ENCODE measurements at regions not wholly inside any gene's neighbourhood (a gene's known extent, or its start where the extent isn't known, plus 50 kb on each side); places are given as distances from the start of the nearest gene placed in this dataset.

DNA sequence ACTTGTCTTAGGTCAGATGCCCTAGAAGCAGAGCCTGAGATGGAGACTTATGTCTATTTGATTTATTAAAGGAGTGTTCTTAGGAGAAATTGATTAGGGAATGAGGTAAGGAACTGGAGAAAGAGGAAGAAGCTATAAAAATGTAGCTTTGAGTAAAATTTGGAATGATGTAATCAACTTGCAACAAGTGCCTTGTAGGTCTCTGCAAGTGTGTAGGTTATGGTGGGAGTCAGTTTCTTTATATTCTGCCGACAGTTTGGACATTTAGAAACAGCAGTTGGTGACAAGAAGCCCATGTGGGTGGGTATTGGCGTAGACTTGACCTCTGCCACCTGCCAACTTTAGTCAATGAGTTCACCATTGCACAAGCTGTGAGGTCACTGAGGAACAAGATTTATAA, 986.5 kb downstream of the CDH18 start:
- TF ChIP-seq, protein P1, sequence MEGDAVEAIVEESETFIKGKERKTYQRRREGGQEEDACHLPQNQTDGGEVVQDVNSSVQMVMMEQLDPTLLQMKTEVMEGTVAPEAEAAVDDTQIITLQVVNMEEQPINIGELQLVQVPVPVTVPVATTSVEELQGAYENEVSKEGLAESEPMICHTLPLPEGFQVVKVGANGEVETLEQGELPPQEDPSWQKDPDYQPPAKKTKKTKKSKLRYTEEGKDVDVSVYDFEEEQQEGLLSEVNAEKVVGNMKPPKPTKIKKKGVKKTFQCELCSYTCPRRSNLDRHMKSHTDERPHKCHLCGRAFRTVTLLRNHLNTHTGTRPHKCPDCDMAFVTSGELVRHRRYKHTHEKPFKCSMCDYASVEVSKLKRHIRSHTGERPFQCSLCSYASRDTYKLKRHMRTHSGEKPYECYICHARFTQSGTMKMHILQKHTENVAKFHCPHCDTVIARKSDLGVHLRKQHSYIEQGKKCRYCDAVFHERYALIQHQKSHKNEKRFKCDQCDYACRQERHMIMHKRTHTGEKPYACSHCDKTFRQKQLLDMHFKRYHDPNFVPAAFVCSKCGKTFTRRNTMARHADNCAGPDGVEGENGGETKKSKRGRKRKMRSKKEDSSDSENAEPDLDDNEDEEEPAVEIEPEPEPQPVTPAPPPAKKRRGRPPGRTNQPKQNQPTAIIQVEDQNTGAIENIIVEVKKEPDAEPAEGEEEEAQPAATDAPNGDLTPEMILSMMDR (IDR thresholded peaks at IDR 0.05), result no peak
- no peak for TF ChIP-seq ZFX (IDR thresholded peaks at IDR 0.05; ENCODE audit: borderline replicate concordance)
- H3K27ac ChIP-seq, result no peak overlapping the region

DNA sequence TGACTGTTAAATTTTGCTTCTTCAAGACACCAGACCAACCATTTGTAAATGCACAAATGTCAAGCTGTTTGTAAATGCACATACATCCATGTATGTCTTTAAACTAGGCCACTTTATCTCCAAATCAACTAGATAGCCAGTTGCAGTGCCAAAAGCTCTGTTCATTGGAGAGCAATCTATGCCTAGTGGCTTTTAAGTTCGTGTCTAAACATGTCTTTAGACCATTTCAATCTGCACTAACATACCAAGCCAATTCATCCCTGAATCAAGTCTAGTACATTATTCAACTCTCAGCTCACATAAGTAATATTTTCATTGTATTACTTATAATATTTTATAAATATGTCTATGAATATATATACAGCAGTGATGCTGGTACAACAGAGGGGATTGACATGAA, 985.9 kb downstream of the CDH18 start:
- no peak overlapping the region for H3K27ac ChIP-seq
- TF ChIP-seq, protein P1 (IDR thresholded peaks at IDR 0.05), result no peak
- no peak for TF ChIP-seq ZFX (IDR thresholded peaks at IDR 0.05; ENCODE audit: borderline replicate concordance)

DNA sequence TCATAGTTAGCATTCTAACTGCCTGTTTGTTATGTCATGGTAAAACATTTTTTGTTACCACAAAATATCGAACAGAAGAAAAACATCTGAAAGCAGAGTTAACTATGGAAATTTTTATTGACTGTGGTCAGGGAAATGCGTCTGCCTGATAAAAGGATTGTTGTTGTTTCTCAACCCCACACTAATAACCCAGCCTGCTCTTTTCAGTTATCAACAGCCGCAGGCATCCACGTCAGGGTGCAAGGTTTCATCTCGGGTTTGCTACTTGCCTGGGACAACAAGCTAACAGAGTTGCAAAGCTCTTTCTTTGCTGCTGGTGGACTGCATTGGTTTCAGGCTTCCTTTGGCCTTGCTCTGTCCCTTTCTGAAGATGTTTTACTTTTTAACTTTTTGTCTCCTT, 969.2 kb downstream of the CDH18 start:
- TF ChIP-seq, protein P1 (IDR thresholded peaks at IDR 0.05), result no peak
- no peak for TF ChIP-seq ZFX (IDR thresholded peaks at IDR 0.05; ENCODE audit: borderline replicate concordance)
- no peak overlapping the region for H3K27ac ChIP-seq

DNA sequence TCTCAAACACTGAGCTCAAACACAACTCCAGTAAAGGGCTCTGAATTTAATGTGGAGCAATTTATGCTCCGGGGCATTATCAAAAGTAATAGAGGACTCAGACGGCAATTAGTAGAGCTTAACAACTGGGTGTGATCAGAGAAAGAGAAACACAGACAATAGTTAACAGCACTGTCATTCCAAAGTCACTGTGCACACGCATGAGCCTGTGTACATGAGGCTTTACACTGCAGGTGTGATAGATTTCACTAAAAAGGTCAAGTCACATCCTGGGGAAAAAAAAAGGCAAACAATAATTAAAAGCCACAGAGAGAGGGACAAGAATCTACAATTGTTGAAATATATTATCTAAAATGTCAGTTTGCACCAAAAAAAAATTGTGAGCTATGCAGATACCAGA, 956.5 kb downstream of the CDH18 start:
- H3K27ac ChIP-seq, result no peak overlapping the region
- TF ChIP-seq, protein P1 (IDR thresholded peaks at IDR 0.05), result no peak
- TF ChIP-seq ZFX (IDR thresholded peaks at IDR 0.05; ENCODE audit: borderline replicate concordance), result no peak

DNA sequence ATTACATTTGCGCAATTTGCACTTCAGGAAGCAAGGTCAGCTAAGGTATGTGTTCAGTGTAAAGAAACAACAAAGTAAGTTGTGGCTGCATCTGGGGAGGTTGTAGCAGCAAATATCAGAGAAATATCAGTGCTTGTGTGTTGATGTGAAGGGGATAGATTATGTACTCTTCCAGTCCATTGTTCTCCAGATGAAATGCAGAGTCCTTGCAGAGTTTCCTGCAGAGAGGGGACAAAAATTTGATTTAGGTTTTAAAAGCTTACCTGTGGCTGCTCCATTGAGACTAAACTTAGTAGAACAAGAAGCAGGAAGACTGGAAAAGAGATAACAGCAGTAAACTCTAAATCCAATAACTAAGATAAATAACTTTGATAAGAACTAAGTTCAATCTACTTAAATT, 952.2 kb downstream of the CDH18 start:
- no peak overlapping the region for H3K27ac ChIP-seq
- TF ChIP-seq, protein P1 (IDR thresholded peaks at IDR 0.05), result no peak
- TF ChIP-seq ZFX (IDR thresholded peaks at IDR 0.05; ENCODE audit: borderline replicate concordance), result no peak

DNA sequence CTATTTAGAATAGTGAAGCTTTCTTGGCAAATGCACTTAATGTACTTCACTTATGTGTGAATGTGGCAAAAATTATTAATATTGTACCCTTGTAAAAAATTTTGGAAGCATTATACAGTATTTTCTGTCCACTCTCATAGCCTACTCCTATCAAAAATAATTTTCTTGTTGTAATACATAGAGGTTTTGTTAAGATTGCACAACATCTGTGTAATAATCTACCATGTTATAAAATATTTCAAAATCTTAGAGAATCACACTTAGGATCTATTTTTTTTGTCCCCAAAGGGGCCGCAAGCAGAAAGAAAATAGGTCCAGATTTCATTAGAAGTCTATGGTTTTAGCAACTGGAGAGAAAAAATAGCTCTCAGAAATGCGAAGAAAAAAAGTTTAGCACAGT, 945.9 kb downstream of the CDH18 start:
- no peak for TF ChIP-seq ZFX (IDR thresholded peaks at IDR 0.05; ENCODE audit: borderline replicate concordance)
- TF ChIP-seq, protein P1 (IDR thresholded peaks at IDR 0.05), result no peak
- no peak overlapping the region for H3K27ac ChIP-seq

DNA sequence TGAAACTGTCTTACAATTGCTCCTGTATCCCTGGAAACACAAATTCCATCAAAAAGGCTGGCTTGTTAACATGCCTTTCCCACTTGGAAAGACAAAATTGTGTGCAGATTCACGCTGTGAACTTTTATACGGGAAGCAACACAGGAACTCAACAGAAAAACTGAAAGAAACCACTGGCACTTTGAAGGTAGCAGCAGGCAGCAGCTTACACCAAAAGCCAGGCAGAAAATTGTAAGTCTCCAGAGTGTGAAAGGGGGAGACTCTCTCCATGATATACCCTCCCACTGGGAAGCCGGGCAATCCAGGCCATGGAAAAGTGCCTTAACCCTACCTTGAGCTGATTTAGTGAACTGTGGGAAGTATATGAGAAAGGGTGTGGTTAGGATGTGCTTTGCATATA, 943.7 kb downstream of the CDH18 start:
- no peak overlapping the region for H3K27ac ChIP-seq
- TF ChIP-seq ZFX (IDR thresholded peaks at IDR 0.05; ENCODE audit: borderline replicate concordance), result no peak
- TF ChIP-seq, protein P1 (IDR thresholded peaks at IDR 0.05), result no peak

Data from 22Rv1 (cell line).